ENCODE measurements at regions not wholly inside any gene's neighbourhood (a gene's known extent, or its start where the extent isn't known, plus 50 kb on each side); places are given as distances from the start of the nearest gene placed in this dataset.

DNA sequence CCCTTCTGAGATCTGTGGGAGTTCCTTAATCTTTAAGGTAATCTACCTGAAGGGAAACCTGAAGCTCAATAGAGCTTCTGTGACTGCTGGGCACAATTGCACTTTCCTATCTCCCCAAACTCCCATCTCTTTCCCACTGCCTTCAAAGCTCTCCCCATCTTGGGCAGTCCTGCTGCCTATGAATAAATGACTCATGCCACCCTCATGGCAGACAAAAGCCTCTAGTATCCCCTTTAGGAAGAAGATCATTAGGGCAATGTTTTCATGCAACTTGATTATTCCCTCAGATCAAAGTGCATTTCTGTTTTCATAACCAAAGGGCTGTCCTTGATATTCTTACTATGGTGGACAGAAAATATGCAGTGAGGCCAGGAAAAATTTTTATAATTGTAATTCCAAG, 704.9 kb upstream of the LRRN3 start:
- TF ChIP-seq POLR2AphosphoS5 (IDR thresholded peaks at IDR 0.05) (no peak), POLR2A (IDR thresholded peaks at IDR 0.05) (no peak)
